ENCODE measurements at regions not wholly inside any gene's neighbourhood (a gene's known extent, or its start where the extent isn't known, plus 50 kb on each side); places are given as distances from the start of the nearest gene placed in this dataset.

DNA sequence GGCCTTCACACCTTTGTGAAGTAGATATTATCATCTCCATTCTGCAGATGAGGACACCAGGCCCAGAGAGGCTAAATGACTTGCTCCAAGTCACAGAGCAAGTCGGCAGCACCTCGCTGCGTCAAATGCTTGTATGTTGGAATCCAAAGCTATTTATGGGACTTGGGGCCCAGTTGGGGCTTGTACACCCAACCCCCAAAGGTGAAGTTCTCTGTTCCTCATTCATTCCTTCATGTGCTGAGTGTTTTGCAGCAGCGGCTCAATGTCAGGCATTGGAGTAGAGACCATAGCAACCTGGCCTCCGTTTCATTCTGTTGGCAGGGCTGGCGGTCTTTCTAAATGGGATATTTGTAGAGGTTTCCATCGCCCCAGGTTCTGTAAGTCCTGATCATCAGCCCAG lies 113.4 kb upstream of the SLC25A33 start:
- TF ChIP-seq, protein P1, sequence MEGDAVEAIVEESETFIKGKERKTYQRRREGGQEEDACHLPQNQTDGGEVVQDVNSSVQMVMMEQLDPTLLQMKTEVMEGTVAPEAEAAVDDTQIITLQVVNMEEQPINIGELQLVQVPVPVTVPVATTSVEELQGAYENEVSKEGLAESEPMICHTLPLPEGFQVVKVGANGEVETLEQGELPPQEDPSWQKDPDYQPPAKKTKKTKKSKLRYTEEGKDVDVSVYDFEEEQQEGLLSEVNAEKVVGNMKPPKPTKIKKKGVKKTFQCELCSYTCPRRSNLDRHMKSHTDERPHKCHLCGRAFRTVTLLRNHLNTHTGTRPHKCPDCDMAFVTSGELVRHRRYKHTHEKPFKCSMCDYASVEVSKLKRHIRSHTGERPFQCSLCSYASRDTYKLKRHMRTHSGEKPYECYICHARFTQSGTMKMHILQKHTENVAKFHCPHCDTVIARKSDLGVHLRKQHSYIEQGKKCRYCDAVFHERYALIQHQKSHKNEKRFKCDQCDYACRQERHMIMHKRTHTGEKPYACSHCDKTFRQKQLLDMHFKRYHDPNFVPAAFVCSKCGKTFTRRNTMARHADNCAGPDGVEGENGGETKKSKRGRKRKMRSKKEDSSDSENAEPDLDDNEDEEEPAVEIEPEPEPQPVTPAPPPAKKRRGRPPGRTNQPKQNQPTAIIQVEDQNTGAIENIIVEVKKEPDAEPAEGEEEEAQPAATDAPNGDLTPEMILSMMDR (conservative IDR thresholded peaks at IDR 0.05 in 1 of 2, IDR thresholded peaks at IDR 0.05 in 1 of 2; ENCODE audit: extremely low read depth in 1 of 2, insufficient read depth in 1 of 2, low read depth in 1 of 2, low read length in 2 of 2): no peak
- TF ChIP-seq EZH2 (IDR thresholded peaks at IDR 0.05; ENCODE audit: borderline replicate concordance, low read length): no peak

Data from mammary epithelial cell (primary cell).